HCT116 (cell line): ENCODE measurements at regions not wholly inside any gene's neighbourhood (a gene's known extent, or its start where the extent isn't known, plus 50 kb on each side); places are given as distances from the start of the nearest gene placed in this dataset.

Source experiments
- ATAC-seq: fragments of 200-7000 bp; cut with Tn5 transposase; 2 replicates; pipeline ENCODE4 v1.9.1; 2020; ENCODE audit warnings: mild to moderate bottlenecking, moderate library complexity
- BruUV-seq: library from RNA; stranded (reverse); fragments of 400-500 nt; replicated peaks from 2 replicates; lab custom pipeline; 2021; lab: Mats Ljungman, UMichigan
- CTCF ChIA-PET: fragments of 300-600 bp; sonication (Branson Sonifier 250); formaldehyde crosslinking; loops from one replicate; lab custom pipeline; 2021; ENCODE audit warnings: antibody characterized with exemption; lab: Charles Lee
- POLR2A ChIA-PET: fragments of 300-600, 350-600 bp; sonication (Branson Sonifier 250); formaldehyde crosslinking; loops from one replicate; lab custom pipeline; 2021; ENCODE audit warnings: antibody characterized with exemption; lab: Charles Lee
- RAD21 ChIA-PET, 2 experiments: fragments of 300-600 bp; sonication (Branson Sonifier 250); formaldehyde crosslinking; loops; one replicate each; lab custom pipeline; 2023; ENCODE audit warnings: low total read pairs in 2 of 2; ENCODE audit not compliant: uncharacterized antibody in 2 of 2, unreplicated experiment in 2 of 2, low non-redundant PET in 1 of 2; lab: Charles Lee
- DNase-seq: peaks from one replicate; pipeline ENCODE4 v3.0.0-alpha.2; 2010; ENCODE audit warnings: low read depth, low spot score
- H2AFZ ChIP-seq: fragments of 200-600 bp; shearing (Covaris generic), sonication (generic); 2 replicates; pipeline ENCODE4 v1.6.1; 2017; ENCODE audit warnings: low read depth, mixed run types, mixed read lengths, antibody characterized with exemption, low read length; ENCODE audit not compliant: poor library complexity, severe bottlenecking
- H3K27ac ChIP-seq: 2 replicates; pipeline ENCODE4 v1.5.1; 2012; ENCODE audit warnings: low read depth, low read length
- H3K27me3 ChIP-seq: fragments of 200-600 bp; sonication (generic); 2 replicates; pipeline ENCODE4 v1.6.1; 2016; ENCODE audit warnings: mixed run types, low read length, mixed read lengths; ENCODE audit not compliant: insufficient read depth
- H3K36me3 ChIP-seq, 2 experiments: fragments of 200-500 bp in 1 of 2; fragments of 200-600 bp in 1 of 2; sonication (Bioruptor generic) in 1 of 2; sonication (generic) in 1 of 2; 2 replicates each; pipeline versions ENCODE4 v1.5.1 to v1.6.1; 2014 to 2016; ENCODE audit warnings: low read length in 2 of 2, inconsistent platforms in 1 of 2, mixed read lengths in 1 of 2, mixed run types in 1 of 2; ENCODE audit not compliant: insufficient read depth in 2 of 2, control insufficient read depth in 1 of 2
- H3K4me1 ChIP-seq, 2 experiments: fragments of 200-600 bp in 1 of 2; sonication (generic) in 1 of 2; 2 replicates each; pipeline versions ENCODE4 v1.5.1 to v1.6.1; 2012 to 2017; ENCODE audit warnings: low read length in 2 of 2, inconsistent platforms in 1 of 2, mild to moderate bottlenecking in 1 of 2, mixed read lengths in 1 of 2, mixed run types in 1 of 2, moderate library complexity in 1 of 2; ENCODE audit not compliant: insufficient read depth in 2 of 2, control insufficient read depth in 1 of 2
- H3K4me2 ChIP-seq: fragments of 200-600 bp; sonication (generic); 2 replicates; pipeline ENCODE4 v1.6.1; 2017; ENCODE audit warnings: mixed run types, low read length, mixed read lengths
- H3K4me3 ChIP-seq, 2 experiments: fragments of 200-600 bp in 1 of 2; sonication (generic) in 1 of 2; replicated peaks in 1 of 2; 2 replicates each; pipeline ENCODE4 v1.5.1; 2011 to 2016; ENCODE audit warnings: low read length in 2 of 2, control low read depth in 1 of 2, low read depth in 1 of 2, mild to moderate bottlenecking in 1 of 2, mixed read lengths in 1 of 2, mixed run types in 1 of 2
- H3K79me2 ChIP-seq: fragments of 200-600 bp; sonication (generic); 2 replicates; pipeline ENCODE4 v1.6.1; 2017; ENCODE audit warnings: mild to moderate bottlenecking, mixed run types, low read length, moderate library complexity, mixed read lengths; ENCODE audit not compliant: insufficient read depth
- H3K9ac ChIP-seq: fragments of 200-600 bp; sonication (generic); 2 replicates; pipeline ENCODE4 v1.6.1; 2016; ENCODE audit warnings: low read length, mixed read lengths
- H3K9me2 ChIP-seq: fragments of 200-600 bp; sonication (generic), shearing (Covaris generic); 2 replicates; pipeline ENCODE4 v1.6.1; 2017; ENCODE audit warnings: mixed run types, mild to moderate bottlenecking, moderate library complexity; ENCODE audit not compliant: insufficient read depth
- H3K9me3 ChIP-seq, 2 experiments: fragments of 200-500 bp in 1 of 2; fragments of 200-600 bp in 1 of 2; sonication (Bioruptor generic) in 1 of 2; sonication (generic) in 1 of 2; 2 replicates each; pipeline ENCODE4 v1.6.1; 2014 to 2017; ENCODE audit warnings: low read length in 2 of 2, mixed read lengths in 2 of 2, inconsistent platforms in 1 of 2, low read depth in 1 of 2, mild to moderate bottlenecking in 1 of 2, mixed run types in 1 of 2, moderate library complexity in 1 of 2; ENCODE audit not compliant: control insufficient read depth in 1 of 2, insufficient read depth in 1 of 2
- H4K20me1 ChIP-seq: fragments of 200-600 bp; sonication (generic), shearing (Covaris generic); 2 replicates; pipeline ENCODE4 v1.6.1; 2017; ENCODE audit warnings: mixed run types, mild to moderate bottlenecking, moderate library complexity; ENCODE audit not compliant: insufficient read depth
- CEBPB ChIP-seq: IDR thresholded peaks from 2 replicates; pipeline ENCODE4 v1.6.1; 2012; ENCODE audit warnings: low read depth
- ELF1 ChIP-seq: IDR thresholded peaks from 2 replicates; pipeline ENCODE4 v1.6.1; 2012; ENCODE audit warnings: low read depth, borderline replicate concordance
- FOSL1 ChIP-seq: IDR thresholded peaks from 2 replicates; pipeline ENCODE4 v1.6.1; 2012; ENCODE audit warnings: low read depth
- POLR2A ChIP-seq: IDR thresholded peaks from 2 replicates; pipeline ENCODE4 v1.7.0; 2011; ENCODE audit warnings: borderline replicate concordance; ENCODE audit not compliant: insufficient read depth, insufficient read length; ENCODE audit errors: extremely low read depth
- POLR2AphosphoS5 ChIP-seq: IDR thresholded peaks from 2 replicates; pipeline ENCODE4 v1.6.1; 2011; ENCODE audit warnings: mild to moderate bottlenecking, low read depth, low read length, moderate library complexity
- RAD21 ChIP-seq: IDR thresholded peaks from 2 replicates; pipeline ENCODE4 v1.6.1; 2012; ENCODE audit warnings: low read depth, mild to moderate bottlenecking
- SIN3A ChIP-seq: IDR thresholded peaks from 2 replicates; pipeline ENCODE4 v1.6.1; 2012; ENCODE audit warnings: low read depth
- SP1 ChIP-seq: IDR thresholded peaks from 2 replicates; pipeline ENCODE4 v1.6.1; 2012; ENCODE audit warnings: low read depth
- SRF ChIP-seq: IDR thresholded peaks from 2 replicates; pipeline ENCODE4 v1.6.1; 2012; ENCODE audit warnings: low read depth
- ZNF274 ChIP-seq: fragments of 200-500 bp; sonication (Bioruptor generic); IDR thresholded peaks from 2 replicates; pipeline ENCODE4 v1.6.1; 2014; ENCODE audit warnings: mild to moderate bottlenecking, low read depth, low read length, inconsistent platforms
- intact Hi-C: fragments of 100-400 bp; cut with micrococcal nuclease; formaldehyde crosslinking; loops from 2 replicates; pipeline ENCODE4 v1.10.0; 2022
- TF ChIP-seq, protein P1 (sequence below), 3 experiments: fragments of 200-600 bp in 1 of 3; sonication (generic) in 1 of 3; IDR thresholded peaks in 2 of 3; conservative IDR thresholded peaks in 1 of 3; 2 replicates each; pipeline ENCODE4 v1.5.1; 2012 to 2017; ENCODE audit warnings: low read depth in 2 of 3, low read length in 2 of 3, antibody characterized with exemption in 1 of 3, borderline replicate concordance in 1 of 3, control low read depth in 1 of 3, mild to moderate bottlenecking in 1 of 3, mixed read lengths in 1 of 3, mixed run types in 1 of 3, moderate library complexity in 1 of 3; ENCODE audit not compliant: insufficient read depth in 1 of 3
- TF ChIP-seq, protein P2 (sequence below): IDR thresholded peaks from 2 replicates; pipeline ENCODE4 v1.6.1; 2011; ENCODE audit warnings: mild to moderate bottlenecking, low read length, moderate library complexity; ENCODE audit not compliant: insufficient replicate concordance; ENCODE audit errors: extremely low read depth
- TF ChIP-seq, protein P3 (sequence below): IDR thresholded peaks from 2 replicates; pipeline ENCODE4 v1.6.1; 2012; ENCODE audit warnings: low read depth
- TF ChIP-seq, protein P4 (sequence below): IDR thresholded peaks from 2 replicates; pipeline ENCODE4 v1.6.1; 2012
- TF ChIP-seq, protein P5 (sequence below): IDR thresholded peaks from 2 replicates; pipeline ENCODE4 v1.6.1; 2012

DNA sequence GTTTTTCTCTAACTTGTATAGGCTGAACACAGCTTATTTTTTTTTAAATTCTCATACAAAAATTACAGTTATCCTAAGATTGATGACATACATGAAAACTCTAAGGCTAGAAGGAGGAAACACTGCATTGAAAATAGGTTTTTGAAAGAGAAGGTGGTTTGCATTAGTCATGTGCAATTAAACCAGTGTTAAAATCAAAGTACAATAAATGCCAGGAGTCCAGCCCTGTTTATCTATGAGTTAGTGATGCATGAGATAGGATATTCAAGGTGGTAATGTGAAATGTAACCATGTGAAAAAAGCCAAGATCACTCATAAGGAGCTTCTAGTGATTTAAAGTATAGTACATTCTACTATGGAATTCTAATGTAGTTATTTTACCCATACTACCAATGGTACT lies 444.9 kb upstream of the CYLC2 start (continued):
- TF ChIP-seq, protein P1, sequence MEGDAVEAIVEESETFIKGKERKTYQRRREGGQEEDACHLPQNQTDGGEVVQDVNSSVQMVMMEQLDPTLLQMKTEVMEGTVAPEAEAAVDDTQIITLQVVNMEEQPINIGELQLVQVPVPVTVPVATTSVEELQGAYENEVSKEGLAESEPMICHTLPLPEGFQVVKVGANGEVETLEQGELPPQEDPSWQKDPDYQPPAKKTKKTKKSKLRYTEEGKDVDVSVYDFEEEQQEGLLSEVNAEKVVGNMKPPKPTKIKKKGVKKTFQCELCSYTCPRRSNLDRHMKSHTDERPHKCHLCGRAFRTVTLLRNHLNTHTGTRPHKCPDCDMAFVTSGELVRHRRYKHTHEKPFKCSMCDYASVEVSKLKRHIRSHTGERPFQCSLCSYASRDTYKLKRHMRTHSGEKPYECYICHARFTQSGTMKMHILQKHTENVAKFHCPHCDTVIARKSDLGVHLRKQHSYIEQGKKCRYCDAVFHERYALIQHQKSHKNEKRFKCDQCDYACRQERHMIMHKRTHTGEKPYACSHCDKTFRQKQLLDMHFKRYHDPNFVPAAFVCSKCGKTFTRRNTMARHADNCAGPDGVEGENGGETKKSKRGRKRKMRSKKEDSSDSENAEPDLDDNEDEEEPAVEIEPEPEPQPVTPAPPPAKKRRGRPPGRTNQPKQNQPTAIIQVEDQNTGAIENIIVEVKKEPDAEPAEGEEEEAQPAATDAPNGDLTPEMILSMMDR (IDR thresholded peaks at IDR 0.05 in 2 of 3, conservative IDR thresholded peaks at IDR 0.05 in 1 of 3; ENCODE audit: borderline replicate concordance in 1 of 3, insufficient read depth in 1 of 3, low read depth in 2 of 3, low read length in 2 of 3): no peak
- TF ChIP-seq ELF1: no peak
- no peak for TF ChIP-seq ZNF274
- TF ChIP-seq SP1: no peak
- no peak for TF ChIP-seq POLR2A
- TF ChIP-seq CEBPB: no peak
- TF ChIP-seq, all 23 proteins: peak for 0

DNA sequence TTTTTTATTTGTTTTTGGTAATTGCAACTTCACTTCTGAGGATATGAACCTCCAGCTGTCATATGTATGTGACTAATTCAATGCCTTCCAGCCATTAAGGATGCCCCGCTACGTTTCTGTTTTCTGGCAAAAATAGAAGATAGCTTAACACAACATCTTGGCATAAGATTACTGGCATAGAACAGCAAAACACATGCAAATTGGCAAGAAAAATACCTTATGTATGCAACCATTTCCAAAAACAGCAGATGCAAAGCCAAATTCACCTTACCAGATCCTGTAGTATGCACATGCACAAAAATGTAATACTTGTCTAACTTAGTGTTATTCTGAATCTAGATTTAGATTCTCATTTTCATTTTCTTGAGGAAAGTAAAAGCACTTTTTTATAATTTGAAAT lies 461.1 kb upstream of the CYLC2 start:
- Histone ChIP-seq H3K9me2 (no peaks in the 10 kb centered on the region), H3K9me3 (peaks cover 7 to 12% of the 10 kb centered on the region in 2 experiments; a peak in 2 of 4 replicates), H3K36me3 (no peaks in the 10 kb centered on the region), H3K27ac (no peak overlapping the region), H3K79me2 (no peaks in the 10 kb centered on the region), H3K9ac (no peak overlapping the region), H2AFZ (no peak overlapping the region), H3K4me2 (no peak overlapping the region), H3K27me3 (no peaks in the 10 kb centered on the region), H3K4me1 (no peaks in the 10 kb centered on the region), H3K4me3 (no peak overlapping the region), H4K20me1 (no peaks in the 10 kb centered on the region)
- POLR2A ChIA-PET: no interaction called here
- RAD21 ChIA-PET: no interaction called here
- no peak for DNase-seq
- intact Hi-C loops: no loop called here
- no peak for ATAC-seq
- BruUV-seq: no TSS peak
- CTCF ChIA-PET: no interaction called here
- TF ChIP-seq ELF1: no peak
- TF ChIP-seq POLR2AphosphoS5: no peak
- TF ChIP-seq SRF: no peak
- TF ChIP-seq FOSL1: no peak
- TF ChIP-seq, protein P2, sequence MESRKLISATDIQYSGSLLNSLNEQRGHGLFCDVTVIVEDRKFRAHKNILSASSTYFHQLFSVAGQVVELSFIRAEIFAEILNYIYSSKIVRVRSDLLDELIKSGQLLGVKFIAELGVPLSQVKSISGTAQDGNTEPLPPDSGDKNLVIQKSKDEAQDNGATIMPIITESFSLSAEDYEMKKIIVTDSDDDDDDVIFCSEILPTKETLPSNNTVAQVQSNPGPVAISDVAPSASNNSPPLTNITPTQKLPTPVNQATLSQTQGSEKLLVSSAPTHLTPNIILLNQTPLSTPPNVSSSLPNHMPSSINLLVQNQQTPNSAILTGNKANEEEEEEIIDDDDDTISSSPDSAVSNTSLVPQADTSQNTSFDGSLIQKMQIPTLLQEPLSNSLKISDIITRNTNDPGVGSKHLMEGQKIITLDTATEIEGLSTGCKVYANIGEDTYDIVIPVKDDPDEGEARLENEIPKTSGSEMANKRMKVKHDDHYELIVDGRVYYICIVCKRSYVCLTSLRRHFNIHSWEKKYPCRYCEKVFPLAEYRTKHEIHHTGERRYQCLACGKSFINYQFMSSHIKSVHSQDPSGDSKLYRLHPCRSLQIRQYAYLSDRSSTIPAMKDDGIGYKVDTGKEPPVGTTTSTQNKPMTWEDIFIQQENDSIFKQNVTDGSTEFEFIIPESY: no peak
- TF ChIP-seq SP1: no peak
- TF ChIP-seq, protein P3, sequence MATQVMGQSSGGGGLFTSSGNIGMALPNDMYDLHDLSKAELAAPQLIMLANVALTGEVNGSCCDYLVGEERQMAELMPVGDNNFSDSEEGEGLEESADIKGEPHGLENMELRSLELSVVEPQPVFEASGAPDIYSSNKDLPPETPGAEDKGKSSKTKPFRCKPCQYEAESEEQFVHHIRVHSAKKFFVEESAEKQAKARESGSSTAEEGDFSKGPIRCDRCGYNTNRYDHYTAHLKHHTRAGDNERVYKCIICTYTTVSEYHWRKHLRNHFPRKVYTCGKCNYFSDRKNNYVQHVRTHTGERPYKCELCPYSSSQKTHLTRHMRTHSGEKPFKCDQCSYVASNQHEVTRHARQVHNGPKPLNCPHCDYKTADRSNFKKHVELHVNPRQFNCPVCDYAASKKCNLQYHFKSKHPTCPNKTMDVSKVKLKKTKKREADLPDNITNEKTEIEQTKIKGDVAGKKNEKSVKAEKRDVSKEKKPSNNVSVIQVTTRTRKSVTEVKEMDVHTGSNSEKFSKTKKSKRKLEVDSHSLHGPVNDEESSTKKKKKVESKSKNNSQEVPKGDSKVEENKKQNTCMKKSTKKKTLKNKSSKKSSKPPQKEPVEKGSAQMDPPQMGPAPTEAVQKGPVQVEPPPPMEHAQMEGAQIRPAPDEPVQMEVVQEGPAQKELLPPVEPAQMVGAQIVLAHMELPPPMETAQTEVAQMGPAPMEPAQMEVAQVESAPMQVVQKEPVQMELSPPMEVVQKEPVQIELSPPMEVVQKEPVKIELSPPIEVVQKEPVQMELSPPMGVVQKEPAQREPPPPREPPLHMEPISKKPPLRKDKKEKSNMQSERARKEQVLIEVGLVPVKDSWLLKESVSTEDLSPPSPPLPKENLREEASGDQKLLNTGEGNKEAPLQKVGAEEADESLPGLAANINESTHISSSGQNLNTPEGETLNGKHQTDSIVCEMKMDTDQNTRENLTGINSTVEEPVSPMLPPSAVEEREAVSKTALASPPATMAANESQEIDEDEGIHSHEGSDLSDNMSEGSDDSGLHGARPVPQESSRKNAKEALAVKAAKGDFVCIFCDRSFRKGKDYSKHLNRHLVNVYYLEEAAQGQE: no peak
- no peak for TF ChIP-seq RAD21
- TF ChIP-seq SIN3A: no peak
- TF ChIP-seq, protein P4, sequence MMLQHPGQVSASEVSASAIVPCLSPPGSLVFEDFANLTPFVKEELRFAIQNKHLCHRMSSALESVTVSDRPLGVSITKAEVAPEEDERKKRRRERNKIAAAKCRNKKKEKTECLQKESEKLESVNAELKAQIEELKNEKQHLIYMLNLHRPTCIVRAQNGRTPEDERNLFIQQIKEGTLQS: no peak
- TF ChIP-seq, protein P5, sequence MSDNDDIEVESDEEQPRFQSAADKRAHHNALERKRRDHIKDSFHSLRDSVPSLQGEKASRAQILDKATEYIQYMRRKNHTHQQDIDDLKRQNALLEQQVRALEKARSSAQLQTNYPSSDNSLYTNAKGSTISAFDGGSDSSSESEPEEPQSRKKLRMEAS: no peak
- TF ChIP-seq, protein P1 (IDR thresholded peaks at IDR 0.05 in 2 of 3, conservative IDR thresholded peaks at IDR 0.05 in 1 of 3; ENCODE audit: borderline replicate concordance in 1 of 3, insufficient read depth in 1 of 3, low read depth in 2 of 3, low read length in 2 of 3): no peak
